MM.1S (cell line): ENCODE measurements at regions not wholly inside any gene's neighbourhood (a gene's known extent, or its start where the extent isn't known, plus 50 kb on each side); places are given as distances from the start of the nearest gene placed in this dataset.

ENCODE experiments used
- DNase-seq: peaks from one replicate; pipeline ENCODE4 v3.0.0-alpha.2; 2015
- H2AFZ ChIP-seq: fragments of 300-600 bp; sonication (generic); 2 replicates; pipeline ENCODE4 v1.6.0; 2016; ENCODE audit warnings: antibody characterized with exemption, low read length
- H3F3A ChIP-seq: fragments of 300-600 bp; sonication (generic); 2 replicates; pipeline ENCODE4 v1.6.1; 2016; ENCODE audit warnings: mild to moderate bottlenecking, antibody characterized with exemption, low read length, moderate library complexity, mixed read lengths; ENCODE audit not compliant: insufficient read depth
- H3K27ac ChIP-seq: fragments of 300-600 bp; sonication (generic); 2 replicates; pipeline ENCODE4 v1.5.1; 2016; ENCODE audit warnings: mild to moderate bottlenecking, low read length
- H3K27me3 ChIP-seq: fragments of 300-600 bp; sonication (generic); replicated peaks from 2 replicates; pipeline ENCODE4 v1.6.0; 2016; ENCODE audit warnings: low read length; ENCODE audit not compliant: insufficient read depth
- H3K36me3 ChIP-seq: fragments of 300-600 bp; sonication (generic); replicated peaks from 2 replicates; pipeline ENCODE4 v1.6.1; 2016; ENCODE audit warnings: mild to moderate bottlenecking, low read length, mixed read lengths; ENCODE audit not compliant: insufficient read depth
- H3K4me1 ChIP-seq: fragments of 300-600 bp; sonication (generic); 2 replicates; pipeline ENCODE4 v1.6.1; 2016; ENCODE audit warnings: low read length, mixed read lengths
- H3K4me2 ChIP-seq: fragments of 300-600 bp; sonication (generic); 2 replicates; pipeline ENCODE4 v1.6.0; 2016; ENCODE audit warnings: low read depth, low read length
- H3K4me3 ChIP-seq: fragments of 300-600 bp; sonication (generic); 2 replicates; pipeline ENCODE4 v1.5.1; 2016; ENCODE audit warnings: low read length, mixed read lengths
- H3K79me2 ChIP-seq: fragments of 300-600 bp; sonication (generic); 2 replicates; pipeline ENCODE4 v1.6.1; 2016; ENCODE audit warnings: mixed run types, low read length, mixed read lengths
- H3K9ac ChIP-seq: fragments of 300-600 bp; sonication (generic); 2 replicates; pipeline ENCODE4 v1.6.1; 2016; ENCODE audit warnings: low read length, mixed read lengths
- H3K9me2 ChIP-seq: fragments of 300-600 bp; sonication (generic); replicated peaks from 2 replicates; pipeline ENCODE4 v1.6.1; 2016; ENCODE audit warnings: mild to moderate bottlenecking, low read length, mixed read lengths; ENCODE audit not compliant: insufficient read depth
- H3K9me3 ChIP-seq: fragments of 300-600 bp; sonication (generic); replicated peaks from 2 replicates; pipeline ENCODE4 v1.6.1; 2016; ENCODE audit warnings: mild to moderate bottlenecking, low read length, mixed read lengths; ENCODE audit not compliant: insufficient read depth
- H4K20me1 ChIP-seq: fragments of 300-600 bp; sonication (generic); 2 replicates; pipeline ENCODE4 v1.6.1; 2016; ENCODE audit warnings: mild to moderate bottlenecking, low read length, moderate library complexity, mixed read lengths; ENCODE audit not compliant: insufficient read depth
- CTCF ChIP-seq: fragments of 300-600 bp; sonication (generic); IDR thresholded peaks from 2 replicates; pipeline ENCODE4 v1.5.1; 2016; ENCODE audit warnings: antibody characterized with exemption, low read length, mixed read lengths
- EZH2 ChIP-seq: fragments of 300-600 bp; sonication (generic); optimal IDR thresholded peaks from 2 replicates; pipeline ENCODE3; 2017; ENCODE audit warnings: low read depth, mild to moderate bottlenecking, antibody characterized with exemption, low read length, mixed read lengths
- EZH2phosphoT487 ChIP-seq: fragments of 300-600 bp; sonication (generic); IDR thresholded peaks from 2 replicates; pipeline ENCODE4 v1.6.1; 2018; ENCODE audit warnings: antibody characterized with exemption, low read length

- Histone ChIP-seq H3K36me3 (no peaks in the 10 kb centered on the region), H3F3A (no peaks in the 10 kb centered on the region), H3K9me3 (no peaks in the 10 kb centered on the region), H3K27me3 (no peaks in the 10 kb centered on the region), H3K79me2 (no peaks in the 10 kb centered on the region), H2AFZ (no peak overlapping the region), H4K20me1 (no peaks in the 10 kb centered on the region), H3K4me1 (no peaks in the 10 kb centered on the region), H3K9me2 (no peaks in the 10 kb centered on the region), H3K27ac (no peak overlapping the region), H3K9ac (no peak overlapping the region), H3K4me2 (no peak overlapping the region), H3K4me3 (no peak overlapping the region)
- DNase-seq = no peak
- TF ChIP-seq EZH2phosphoT487 = no peak
- no peak for TF ChIP-seq EZH2
- TF ChIP-seq CTCF = no peak
Measured at GRCh38 chr9:86690034-86690433, 257.3 kb downstream of the GAS1 start.

GRCh38 chr9:86687788-86688187 lies 259.5 kb downstream of the GAS1 start:
- Histone ChIP-seq H3K27ac (no peak overlapping the region), H3F3A (no peaks in the 10 kb centered on the region), H3K4me1 (no peaks in the 10 kb centered on the region), H3K4me3 (no peak overlapping the region), H3K27me3 (no peaks in the 10 kb centered on the region), H4K20me1 (no peaks in the 10 kb centered on the region), H3K79me2 (no peaks in the 10 kb centered on the region), H2AFZ (no peak overlapping the region), H3K36me3 (no peaks in the 10 kb centered on the region), H3K9ac (no peak overlapping the region), H3K9me2 (no peaks in the 10 kb centered on the region), H3K9me3 (no peaks in the 10 kb centered on the region), H3K4me2 (no peak overlapping the region)
- TF ChIP-seq EZH2phosphoT487 (no peak), CTCF (no peak), EZH2 (no peak)
- no peak for DNase-seq

GRCh38 chr9:86685556-86685955 lies 261.8 kb downstream of the GAS1 start:
- Histone ChIP-seq H3K79me2 (no peaks in the 10 kb centered on the region), H4K20me1 (no peaks in the 10 kb centered on the region), H3K4me3 (no peak overlapping the region), H2AFZ (no peak overlapping the region), H3K9me2 (no peaks in the 10 kb centered on the region), H3K36me3 (no peaks in the 10 kb centered on the region), H3K4me2 (no peak overlapping the region), H3K27me3 (no peaks in the 10 kb centered on the region), H3K9ac (no peak overlapping the region), H3K27ac (no peak overlapping the region), H3K4me1 (no peaks in the 10 kb centered on the region), H3K9me3 (no peaks in the 10 kb centered on the region), H3F3A (no peaks in the 10 kb centered on the region)
- DNase-seq = no peak
- no peak for TF ChIP-seq EZH2phosphoT487
- no peak for TF ChIP-seq EZH2
- no peak for TF ChIP-seq CTCF
